ENCODE measurements at regions not wholly inside any gene's neighbourhood (a gene's known extent, or its start where the extent isn't known, plus 50 kb on each side); places are given as distances from the start of the nearest gene placed in this dataset.

- TF ChIP-seq, protein P1, sequence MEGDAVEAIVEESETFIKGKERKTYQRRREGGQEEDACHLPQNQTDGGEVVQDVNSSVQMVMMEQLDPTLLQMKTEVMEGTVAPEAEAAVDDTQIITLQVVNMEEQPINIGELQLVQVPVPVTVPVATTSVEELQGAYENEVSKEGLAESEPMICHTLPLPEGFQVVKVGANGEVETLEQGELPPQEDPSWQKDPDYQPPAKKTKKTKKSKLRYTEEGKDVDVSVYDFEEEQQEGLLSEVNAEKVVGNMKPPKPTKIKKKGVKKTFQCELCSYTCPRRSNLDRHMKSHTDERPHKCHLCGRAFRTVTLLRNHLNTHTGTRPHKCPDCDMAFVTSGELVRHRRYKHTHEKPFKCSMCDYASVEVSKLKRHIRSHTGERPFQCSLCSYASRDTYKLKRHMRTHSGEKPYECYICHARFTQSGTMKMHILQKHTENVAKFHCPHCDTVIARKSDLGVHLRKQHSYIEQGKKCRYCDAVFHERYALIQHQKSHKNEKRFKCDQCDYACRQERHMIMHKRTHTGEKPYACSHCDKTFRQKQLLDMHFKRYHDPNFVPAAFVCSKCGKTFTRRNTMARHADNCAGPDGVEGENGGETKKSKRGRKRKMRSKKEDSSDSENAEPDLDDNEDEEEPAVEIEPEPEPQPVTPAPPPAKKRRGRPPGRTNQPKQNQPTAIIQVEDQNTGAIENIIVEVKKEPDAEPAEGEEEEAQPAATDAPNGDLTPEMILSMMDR (IDR thresholded peaks at IDR 0.05): no peak
- no peak for TF ChIP-seq POLR2A (IDR thresholded peaks at IDR 0.05)
These were observed 2109.4 kb upstream of the PIK3C3 start for GRCh38 chr18:39845631-39846030.
